ENCODE measurements at regions not wholly inside any gene's neighbourhood (a gene's known extent, or its start where the extent isn't known, plus 50 kb on each side); places are given as distances from the start of the nearest gene placed in this dataset.

DNA sequence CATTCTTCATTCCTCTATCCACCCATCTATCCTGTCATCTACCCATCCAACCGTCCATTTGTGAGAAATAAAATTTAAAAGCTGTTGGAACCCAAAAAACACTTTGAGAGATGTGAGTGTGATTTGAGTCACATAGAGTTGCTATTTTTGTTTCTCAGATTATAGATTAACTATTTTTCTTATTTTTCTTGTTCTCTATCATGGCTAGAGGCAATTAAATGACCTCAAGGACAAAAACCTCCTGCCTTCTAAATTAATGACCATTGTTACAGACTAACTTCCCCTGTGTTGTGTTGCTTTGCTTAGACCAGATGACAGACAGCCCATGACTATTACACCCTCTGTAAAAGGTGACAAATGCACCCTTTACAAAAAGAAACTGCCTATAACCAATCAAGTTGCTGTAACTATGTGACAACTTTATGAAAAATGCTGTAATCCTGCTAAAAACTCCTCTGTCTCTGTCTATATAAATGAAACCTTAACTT, 207.9 kb upstream of the CXCR4 start:
- Mint-ChIP-seq H3K4me3 (no peak overlapping the region), H3K4me1 (peaks cover 12% of the 10 kb centered on the region), H3K27me3 (ENCODE audit: low read depth) (peaks cover under 1% of the 10 kb centered on the region), H3K36me3 (ENCODE audit: low read depth) (no peaks in the 10 kb centered on the region), H3K27ac (no peak overlapping the region), H3K9me3 (peaks cover under 1% of the 10 kb centered on the region)
- TF ChIP-seq, protein P1, sequence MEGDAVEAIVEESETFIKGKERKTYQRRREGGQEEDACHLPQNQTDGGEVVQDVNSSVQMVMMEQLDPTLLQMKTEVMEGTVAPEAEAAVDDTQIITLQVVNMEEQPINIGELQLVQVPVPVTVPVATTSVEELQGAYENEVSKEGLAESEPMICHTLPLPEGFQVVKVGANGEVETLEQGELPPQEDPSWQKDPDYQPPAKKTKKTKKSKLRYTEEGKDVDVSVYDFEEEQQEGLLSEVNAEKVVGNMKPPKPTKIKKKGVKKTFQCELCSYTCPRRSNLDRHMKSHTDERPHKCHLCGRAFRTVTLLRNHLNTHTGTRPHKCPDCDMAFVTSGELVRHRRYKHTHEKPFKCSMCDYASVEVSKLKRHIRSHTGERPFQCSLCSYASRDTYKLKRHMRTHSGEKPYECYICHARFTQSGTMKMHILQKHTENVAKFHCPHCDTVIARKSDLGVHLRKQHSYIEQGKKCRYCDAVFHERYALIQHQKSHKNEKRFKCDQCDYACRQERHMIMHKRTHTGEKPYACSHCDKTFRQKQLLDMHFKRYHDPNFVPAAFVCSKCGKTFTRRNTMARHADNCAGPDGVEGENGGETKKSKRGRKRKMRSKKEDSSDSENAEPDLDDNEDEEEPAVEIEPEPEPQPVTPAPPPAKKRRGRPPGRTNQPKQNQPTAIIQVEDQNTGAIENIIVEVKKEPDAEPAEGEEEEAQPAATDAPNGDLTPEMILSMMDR (IDR thresholded peaks at IDR 0.05; ENCODE audit: unreplicated experiment in 3 of 3): no peak

DNA sequence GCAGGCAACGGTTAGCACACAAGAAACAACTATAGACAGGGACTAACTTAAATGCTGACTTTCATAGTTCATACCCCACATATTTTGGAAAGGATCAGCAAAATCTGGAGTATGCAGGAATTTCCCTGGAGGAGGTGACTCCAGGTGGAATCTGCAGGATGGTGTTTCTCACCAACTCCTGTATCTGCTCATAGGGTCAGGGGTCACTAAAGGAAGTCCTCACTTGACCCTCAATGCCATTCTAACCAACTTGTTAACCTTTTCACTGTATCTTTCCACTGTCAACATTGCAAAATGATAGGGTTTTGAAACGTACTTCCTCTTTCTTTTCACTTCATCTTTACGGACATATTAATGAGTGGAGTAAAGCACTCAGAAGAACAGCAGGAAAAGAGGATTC, 207.0 kb upstream of the CXCR4 start:
- no peaks in the 10 kb centered on the region for H3K27me3 Mint-ChIP-seq (ENCODE audit: low read depth)
- TF ChIP-seq, protein P1 (IDR thresholded peaks at IDR 0.05; ENCODE audit: unreplicated experiment in 3 of 3): no peak
- no peak overlapping the region for H3K4me3 Mint-ChIP-seq
- no peaks in the 10 kb centered on the region for H3K9me3 Mint-ChIP-seq
- H3K27ac Mint-ChIP-seq: no peak overlapping the region
- no peaks in the 10 kb centered on the region for H3K36me3 Mint-ChIP-seq (ENCODE audit: low read depth)
- H3K4me1 Mint-ChIP-seq: peaks cover 12% of the 10 kb centered on the region

DNA sequence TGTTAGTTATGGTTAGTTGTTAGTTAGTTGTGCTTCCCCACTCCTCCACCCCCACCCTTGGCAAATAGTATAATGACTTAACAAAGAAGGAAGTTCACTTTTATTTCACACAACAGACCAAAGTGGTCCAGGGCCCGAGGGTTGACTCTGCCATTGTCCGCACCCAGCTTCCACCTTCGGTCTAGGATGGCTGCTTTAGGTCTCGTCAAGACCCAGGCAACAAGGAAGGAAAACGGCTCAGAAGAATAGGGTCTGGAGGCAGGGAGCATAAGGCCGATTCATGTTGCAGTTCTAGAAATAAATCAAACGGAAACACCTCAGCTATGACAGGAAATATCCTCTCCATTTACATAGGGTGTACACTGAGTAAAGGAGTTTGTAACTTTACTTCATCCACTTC, 206.0 kb upstream of the CXCR4 start:
- Mint-ChIP-seq H3K9me3 (no peaks in the 10 kb centered on the region), H3K27ac (no peak overlapping the region), H3K4me3 (no peak overlapping the region), H3K36me3 (ENCODE audit: low read depth) (no peaks in the 10 kb centered on the region), H3K27me3 (ENCODE audit: low read depth) (peaks cover 8% of the 10 kb centered on the region), H3K4me1 (peaks cover 12% of the 10 kb centered on the region)
- TF ChIP-seq, protein P1 (IDR thresholded peaks at IDR 0.05; ENCODE audit: unreplicated experiment in 3 of 3): no peak

DNA sequence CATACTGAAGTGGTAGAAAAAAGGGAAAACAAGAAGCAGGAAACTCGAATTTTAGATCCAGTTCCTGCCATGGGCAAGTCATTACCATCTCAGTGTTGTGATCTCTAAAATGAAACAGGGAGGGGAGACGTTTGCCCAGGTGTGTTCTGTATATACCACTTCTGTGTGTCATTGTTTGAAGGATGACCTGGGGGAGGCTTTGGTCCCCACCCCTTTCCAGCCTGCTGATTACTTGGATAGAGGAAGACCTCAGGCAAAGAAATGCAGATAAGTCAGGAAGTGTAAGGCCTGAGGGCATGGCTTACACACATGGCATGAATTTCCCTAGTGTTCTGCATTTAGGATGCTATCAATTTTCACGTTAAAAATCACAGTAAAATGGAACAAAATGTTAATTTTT, 205.2 kb upstream of the CXCR4 start:
- TF ChIP-seq, protein P1 (IDR thresholded peaks at IDR 0.05; ENCODE audit: unreplicated experiment in 3 of 3): no peak
- Mint-ChIP-seq H3K9me3 (no peaks in the 10 kb centered on the region), H3K4me1 (peaks cover 12% of the 10 kb centered on the region)

DNA sequence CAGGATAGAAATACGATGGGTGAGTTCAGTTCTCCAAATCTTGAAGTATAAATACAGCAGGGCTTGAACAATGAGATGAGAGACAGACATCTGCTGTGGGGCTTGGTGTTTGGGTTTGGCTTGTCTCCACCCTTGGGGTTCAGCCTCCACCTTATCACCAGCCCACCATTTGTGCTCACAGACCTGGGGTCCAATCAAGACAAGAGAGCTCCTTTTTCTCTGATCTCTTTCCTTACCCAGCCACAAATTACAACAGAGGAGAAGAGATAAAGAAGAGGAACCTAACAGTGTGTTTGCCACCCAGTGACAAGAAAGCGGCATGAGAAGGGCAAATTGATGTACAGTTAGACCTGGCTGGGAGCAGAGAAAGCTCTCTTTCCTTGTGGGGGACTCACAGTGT, 204.5 kb upstream of the CXCR4 start:
- H3K27ac Mint-ChIP-seq: no peak overlapping the region
- TF ChIP-seq, protein P1 (IDR thresholded peaks at IDR 0.05; ENCODE audit: unreplicated experiment in 3 of 3): no peak
- H3K27me3 Mint-ChIP-seq (ENCODE audit: low read depth): peaks cover 16% of the 10 kb centered on the region
- H3K36me3 Mint-ChIP-seq (ENCODE audit: low read depth): no peaks in the 10 kb centered on the region
- peaks cover 8% of the 10 kb centered on the region for H3K4me1 Mint-ChIP-seq
- H3K9me3 Mint-ChIP-seq: no peaks in the 10 kb centered on the region
- H3K4me3 Mint-ChIP-seq: no peak overlapping the region

More for the DNA sequence above, 205.2 kb upstream of the CXCR4 start:
- Mint-ChIP-seq H3K4me3 (no peak overlapping the region), H3K27ac (no peak overlapping the region), H3K27me3 (ENCODE audit: low read depth) (peaks cover 14% of the 10 kb centered on the region), H3K36me3 (ENCODE audit: low read depth) (no peaks in the 10 kb centered on the region)

DNA sequence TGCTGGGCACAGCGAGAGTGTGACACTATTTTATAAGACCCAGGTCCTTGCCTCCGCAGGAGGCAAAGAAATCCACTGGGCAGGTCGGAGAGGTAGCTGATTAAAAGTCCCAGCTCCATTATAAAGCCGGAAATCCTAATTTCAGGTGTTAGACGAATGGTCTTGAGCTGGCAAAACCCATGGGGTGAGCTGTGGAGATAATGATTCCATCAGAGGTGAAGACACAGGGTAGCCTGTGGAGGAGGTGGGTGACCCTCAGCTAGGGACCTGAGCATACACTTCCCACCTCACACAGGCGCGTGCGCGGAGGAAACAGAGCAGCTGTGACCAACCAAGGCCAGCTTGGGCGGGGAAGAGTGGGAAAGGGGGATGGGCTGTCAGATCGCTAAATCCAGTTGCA, 201.7 kb upstream of the CXCR4 start:
- H3K27ac Mint-ChIP-seq: no peak overlapping the region
- H3K9me3 Mint-ChIP-seq: no peaks in the 10 kb centered on the region
- TF ChIP-seq, protein P1 (IDR thresholded peaks at IDR 0.05; ENCODE audit: unreplicated experiment in 3 of 3): no peak

More for the DNA sequence above, 201.7 kb upstream of the CXCR4 start:
- Mint-ChIP-seq H3K36me3 (ENCODE audit: low read depth) (no peaks in the 10 kb centered on the region), H3K4me1 (no peaks in the 10 kb centered on the region), H3K27me3 (ENCODE audit: low read depth) (peaks cover 22% of the 10 kb centered on the region), H3K4me3 (no peak overlapping the region)

All from nephron (organoid).